Mucosa of rectum (tissue), 2 donors: ENCODE measurements at regions not wholly inside any gene's neighbourhood (a gene's known extent, or its start where the extent isn't known, plus 50 kb on each side); places are given as distances from the start of the nearest gene placed in this dataset.
"Not testable (repeated sequence)": the region's sequence is repeated elsewhere in the genome, so short reads cannot be mapped to it uniquely, and the experiment has no call there.

Experiments used
- H3K27ac ChIP-seq, 2 donors: one replicate each; pipeline ENCODE4 v1.7.0; 2013; ENCODE audit warnings: inconsistent platforms in 2 of 2, low read depth in 2 of 2, low read length in 2 of 2
- H3K27me3 ChIP-seq, 2 donors: one replicate each; pipeline ENCODE4 v1.7.0; 2013; ENCODE audit warnings: low read length in 2 of 2; ENCODE audit not compliant: control insufficient read depth in 2 of 2, insufficient read depth in 2 of 2
- H3K36me3 ChIP-seq, 2 donors: one replicate each; pipeline ENCODE4 v1.7.0; 2013; ENCODE audit warnings: low read length in 2 of 2; ENCODE audit not compliant: control insufficient read depth in 2 of 2, insufficient read depth in 2 of 2
- H3K4me1 ChIP-seq, 2 donors: one replicate each; pipeline ENCODE4 v1.7.0; 2013; ENCODE audit warnings: low read length in 2 of 2, mild to moderate bottlenecking in 1 of 2; ENCODE audit not compliant: control insufficient read depth in 2 of 2, insufficient read depth in 2 of 2
- H3K4me3 ChIP-seq, 2 donors: one replicate each; pipeline ENCODE4 v1.7.0; 2013; ENCODE audit warnings: low read length in 2 of 2
- H3K9ac ChIP-seq, 2 donors: one replicate each; pipeline ENCODE4 v1.7.0; 2013; ENCODE audit warnings: low read length in 2 of 2, low read depth in 1 of 2, mild to moderate bottlenecking in 1 of 2
- H3K9me3 ChIP-seq, 2 donors: one replicate each; pipeline ENCODE4 v1.7.0; 2013; ENCODE audit warnings: low read length in 2 of 2; ENCODE audit not compliant: control insufficient read depth in 2 of 2
- donor health status: healthy.
- donor health status: Normal muscosa, but diverticular disease.

- not testable (repeated sequence) for H3K27ac ChIP-seq, H3K9me3 ChIP-seq, H3K4me1 ChIP-seq, H3K4me3 ChIP-seq, H3K9ac ChIP-seq, H3K27me3 ChIP-seq, H3K36me3 ChIP-seq
These were observed 72.1 kb downstream of the OGFRL1 start for GRCh38 chr6:71360556-71361335.

GRCh38 chr6:71364889-71365542, 76.4 kb downstream of the OGFRL1 start:
- no peaks in the 10 kb centered on the region for H3K4me1 ChIP-seq
- no peak overlapping the region for H3K4me3 ChIP-seq
- H3K9me3 ChIP-seq: no peaks in the 10 kb centered on the region
- no peak overlapping the region for H3K27ac ChIP-seq
- H3K36me3 ChIP-seq: no peaks in the 10 kb centered on the region
- H3K9ac ChIP-seq: no peak overlapping the region
- peaks cover 0 to 4% of the 10 kb centered on the region in 2 donors for H3K27me3 ChIP-seq

GRCh38 chr6:71367756-71368155, 79.1 kb downstream of the OGFRL1 start:
- H3K4me3 ChIP-seq: no peak overlapping the region
- H3K9me3 ChIP-seq: no peaks in the 10 kb centered on the region
- H3K9ac ChIP-seq: no peak overlapping the region
- H3K27ac ChIP-seq: no peak overlapping the region
- no peaks in the 10 kb centered on the region for H3K4me1 ChIP-seq
- no peaks in the 10 kb centered on the region for H3K36me3 ChIP-seq
- peaks cover 0 to 4% of the 10 kb centered on the region in 2 donors for H3K27me3 ChIP-seq

- H3K27ac ChIP-seq: no peak overlapping the region
- H3K4me1 ChIP-seq: no peaks in the 10 kb centered on the region
- H3K36me3 ChIP-seq: no peaks in the 10 kb centered on the region
- H3K27me3 ChIP-seq: peaks cover 0 to 4% of the 10 kb centered on the region in 2 donors
- no peak overlapping the region for H3K9ac ChIP-seq
- no peaks in the 10 kb centered on the region for H3K9me3 ChIP-seq
- H3K4me3 ChIP-seq: no peak overlapping the region
These were observed 79.7 kb downstream of the OGFRL1 start for GRCh38 chr6:71368284-71368683.

- no peak overlapping the region for H3K9ac ChIP-seq
These were observed 82.9 kb downstream of the OGFRL1 start for GRCh38 chr6:71371559-71371958.

GRCh38 chr6:71373943-71374342, 85.3 kb downstream of the OGFRL1 start:
- no peaks in the 10 kb centered on the region for H3K27me3 ChIP-seq
- H3K9me3 ChIP-seq: no peaks in the 10 kb centered on the region
- no peaks in the 10 kb centered on the region for H3K36me3 ChIP-seq

More at GRCh38 chr6:71371559-71371958, 82.9 kb downstream of the OGFRL1 start:
- no peaks in the 10 kb centered on the region for H3K4me1 ChIP-seq
- no peak overlapping the region for H3K27ac ChIP-seq
- H3K27me3 ChIP-seq: peaks cover 0 to 4% of the 10 kb centered on the region in 2 donors
- H3K4me3 ChIP-seq: no peak overlapping the region
- no peaks in the 10 kb centered on the region for H3K36me3 ChIP-seq
- H3K9me3 ChIP-seq: no peaks in the 10 kb centered on the region

GRCh38 chr6:71375676-71376075, 87.1 kb downstream of the OGFRL1 start:
- Histone ChIP-seq H3K9me3 (no peaks in the 10 kb centered on the region), H3K36me3 (no peaks in the 10 kb centered on the region), H3K4me1 (no peaks in the 10 kb centered on the region)

More at GRCh38 chr6:71373943-71374342, 85.3 kb downstream of the OGFRL1 start:
- no peak overlapping the region for H3K9ac ChIP-seq
- no peak overlapping the region for H3K27ac ChIP-seq
- no peak overlapping the region for H3K4me3 ChIP-seq
- no peaks in the 10 kb centered on the region for H3K4me1 ChIP-seq

GRCh38 chr6:71376830-71377229, 88.2 kb downstream of the OGFRL1 start:
- H3K27ac ChIP-seq: no peak overlapping the region
- no peaks in the 10 kb centered on the region for H3K9me3 ChIP-seq
- no peak overlapping the region for H3K4me3 ChIP-seq
- no peaks in the 10 kb centered on the region for H3K36me3 ChIP-seq
- no peaks in the 10 kb centered on the region for H3K27me3 ChIP-seq
- H3K4me1 ChIP-seq: no peaks in the 10 kb centered on the region
- H3K9ac ChIP-seq: no peak overlapping the region

More at GRCh38 chr6:71375676-71376075, 87.1 kb downstream of the OGFRL1 start:
- Histone ChIP-seq H3K9ac (no peak overlapping the region), H3K4me3 (no peak overlapping the region), H3K27ac (no peak overlapping the region), H3K27me3 (no peaks in the 10 kb centered on the region)

- Histone ChIP-seq H3K4me1 (no peaks in the 10 kb centered on the region), H3K36me3 (no peaks in the 10 kb centered on the region), H3K9me3 (no peaks in the 10 kb centered on the region), H3K27me3 (no peaks in the 10 kb centered on the region), H3K27ac (no peak overlapping the region), H3K9ac (no peak overlapping the region), H3K4me3 (no peak overlapping the region)
These were observed 94.9 kb downstream of the OGFRL1 start for GRCh38 chr6:71383476-71383875.

GRCh38 chr6:71383901-71384489, 95.4 kb downstream of the OGFRL1 start:
- no peaks in the 10 kb centered on the region for H3K4me1 ChIP-seq
- no peak overlapping the region for H3K27ac ChIP-seq

More at GRCh38 chr6:71383901-71384489, 95.4 kb downstream of the OGFRL1 start:
- Histone ChIP-seq H3K9me3 (no peaks in the 10 kb centered on the region), H3K27me3 (no peaks in the 10 kb centered on the region), H3K36me3 (no peaks in the 10 kb centered on the region), H3K4me3 (no peak overlapping the region), H3K9ac (no peak overlapping the region)
